ENCODE measurements at regions not wholly inside any gene's neighbourhood (a gene's known extent, or its start where the extent isn't known, plus 50 kb on each side); places are given as distances from the start of the nearest gene placed in this dataset.

DNA sequence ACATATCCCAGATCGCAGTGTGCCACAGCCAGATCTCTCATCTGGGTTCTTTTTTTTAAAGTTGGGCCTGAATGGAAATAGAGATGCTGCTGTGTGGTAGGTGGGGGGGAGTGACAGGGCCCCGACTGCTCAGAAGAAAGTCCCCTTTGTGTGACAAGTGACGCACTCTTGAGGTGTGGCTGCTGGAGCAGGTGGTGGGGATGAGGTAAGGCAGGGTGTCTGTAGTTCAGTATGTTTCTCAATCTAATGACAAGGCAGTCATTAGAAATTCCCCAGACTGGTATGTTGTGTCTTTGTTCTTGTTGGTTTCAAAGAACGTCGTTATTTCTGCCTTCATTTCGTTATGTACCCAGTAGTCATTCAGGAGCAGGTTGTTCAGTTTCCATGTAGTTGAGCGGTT, 128.8 kb upstream of the TACR1 start:
- no peak for DNase-seq (ENCODE audit: low spot score)
- H3K27ac Mint-ChIP-seq: no peak overlapping the region
- no peak overlapping the region for H3K4me3 Mint-ChIP-seq
- no peaks in the 10 kb centered on the region for H3K36me3 Mint-ChIP-seq
- H3K27me3 Mint-ChIP-seq: no peaks in the 10 kb centered on the region
- no peaks in the 10 kb centered on the region for H3K4me1 Mint-ChIP-seq (ENCODE audit: low read depth in 2 of 2)
- ATAC-seq: no peak
- H3K9me3 Mint-ChIP-seq: peaks cover 2% of the 10 kb centered on the region

DNA sequence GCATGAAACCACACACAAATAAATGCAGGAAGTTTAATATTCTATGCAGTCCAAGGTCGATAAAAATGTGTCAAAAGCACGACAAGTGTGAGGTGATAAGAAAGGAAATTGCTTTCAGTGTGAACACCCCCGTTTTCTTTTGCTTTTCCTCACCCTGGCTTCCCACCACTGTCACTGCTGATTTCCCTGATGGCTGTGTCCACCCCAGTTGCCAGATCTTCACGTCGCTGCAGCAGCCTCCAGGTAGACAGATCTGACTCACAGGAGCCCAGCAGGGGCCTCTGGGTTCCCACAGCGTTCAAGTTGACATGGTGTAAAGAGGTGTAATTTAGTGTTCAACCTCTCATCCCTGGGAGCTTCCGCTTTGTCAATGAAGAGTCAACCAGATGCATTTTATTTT, 128.0 kb upstream of the TACR1 start:
- DNase-seq (ENCODE audit: low spot score) (no peak), ATAC-seq (no peak)
- no peaks in the 10 kb centered on the region for H3K27me3 Mint-ChIP-seq
- no peak overlapping the region for H3K4me3 Mint-ChIP-seq
- H3K27ac Mint-ChIP-seq: no peak overlapping the region
- H3K9me3 Mint-ChIP-seq: peaks cover 2% of the 10 kb centered on the region
- no peaks in the 10 kb centered on the region for H3K36me3 Mint-ChIP-seq
- no peaks in the 10 kb centered on the region for H3K4me1 Mint-ChIP-seq (ENCODE audit: low read depth in 2 of 2)

DNA sequence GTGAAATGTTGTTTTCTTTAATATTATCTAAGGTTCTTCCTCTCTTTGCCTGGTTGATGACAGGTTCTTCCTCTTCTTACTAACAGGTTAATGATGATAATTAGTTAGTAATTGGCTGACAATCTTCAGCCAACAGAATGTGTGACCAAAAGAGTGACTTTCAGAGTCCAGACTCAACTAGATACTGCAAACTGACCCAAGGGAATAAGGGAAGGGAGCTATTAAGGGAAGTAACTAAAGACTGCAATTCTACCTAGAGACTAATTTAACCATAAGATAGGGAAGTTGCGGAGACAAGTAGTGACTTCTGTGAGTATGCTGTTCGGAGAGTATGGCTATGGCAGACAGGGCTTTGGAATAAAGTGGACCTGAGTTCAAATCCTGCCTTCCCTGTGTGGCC, 127.3 kb upstream of the TACR1 start:
- peaks cover 2% of the 10 kb centered on the region for H3K9me3 Mint-ChIP-seq
- no peak overlapping the region for H3K27ac Mint-ChIP-seq
- H3K36me3 Mint-ChIP-seq: no peaks in the 10 kb centered on the region
- no peaks in the 10 kb centered on the region for H3K27me3 Mint-ChIP-seq
- no peak overlapping the region for H3K4me3 Mint-ChIP-seq
- ATAC-seq (no peak), DNase-seq (ENCODE audit: low spot score) (no peak)
- no peaks in the 10 kb centered on the region for H3K4me1 Mint-ChIP-seq (ENCODE audit: low read depth in 2 of 2)

DNA sequence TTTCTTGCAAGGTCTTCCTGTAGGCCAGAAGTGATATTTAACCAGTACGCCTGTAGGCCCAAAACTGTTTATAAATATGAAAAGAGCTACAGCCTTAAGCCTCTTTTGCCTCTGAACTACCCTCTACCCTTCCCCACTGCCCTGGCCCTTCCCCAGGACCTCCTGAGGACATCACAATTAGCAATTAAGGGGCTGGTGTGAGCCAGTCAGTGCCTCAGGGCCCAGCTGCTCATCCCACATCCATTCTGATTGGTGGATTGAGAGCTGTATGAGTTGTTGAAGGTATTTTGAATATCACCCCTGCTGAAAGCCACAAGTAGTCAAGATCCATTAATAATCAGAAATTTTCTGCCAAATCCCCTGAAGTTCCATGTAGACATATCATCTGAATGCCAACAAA, 126.3 kb upstream of the TACR1 start:
- H3K27me3 Mint-ChIP-seq: no peaks in the 10 kb centered on the region
- no peaks in the 10 kb centered on the region for H3K36me3 Mint-ChIP-seq
- H3K27ac Mint-ChIP-seq: no peak overlapping the region
- H3K4me3 Mint-ChIP-seq: no peak overlapping the region
- DNase-seq (ENCODE audit: low spot score) (no peak), ATAC-seq (no peak)
- H3K9me3 Mint-ChIP-seq: peaks cover 2% of the 10 kb centered on the region
- no peaks in the 10 kb centered on the region for H3K4me1 Mint-ChIP-seq (ENCODE audit: low read depth in 2 of 2)

DNA sequence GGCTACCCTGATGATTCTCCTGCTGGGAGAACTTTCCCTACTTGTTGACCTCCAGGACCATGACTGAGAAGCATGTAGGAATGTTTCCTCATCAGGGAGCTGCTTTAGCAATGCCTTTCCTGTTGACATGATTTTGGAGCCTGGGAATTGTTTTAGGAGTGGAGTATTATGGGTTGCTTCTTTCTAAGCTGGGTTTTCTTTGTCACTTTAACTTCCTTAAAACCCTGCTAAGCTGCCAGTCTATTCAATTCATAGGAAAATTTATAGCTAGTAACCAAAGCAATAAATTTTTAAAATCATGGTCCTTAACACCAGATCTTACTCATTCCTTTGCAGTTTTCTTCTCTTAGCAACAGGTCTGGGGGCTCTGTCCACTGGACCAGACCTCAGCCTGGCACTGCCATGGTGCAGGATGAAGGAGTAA, 125.6 kb upstream of the TACR1 start:
- DNase-seq (ENCODE audit: low spot score) (no peak), ATAC-seq (no peak)
- H3K4me3 Mint-ChIP-seq: no peak overlapping the region
- H3K9me3 Mint-ChIP-seq: peaks cover 2% of the 10 kb centered on the region
- H3K27me3 Mint-ChIP-seq: no peaks in the 10 kb centered on the region
- H3K27ac Mint-ChIP-seq: no peak overlapping the region
- no peaks in the 10 kb centered on the region for H3K36me3 Mint-ChIP-seq
- no peaks in the 10 kb centered on the region for H3K4me1 Mint-ChIP-seq (ENCODE audit: low read depth in 2 of 2)

DNA sequence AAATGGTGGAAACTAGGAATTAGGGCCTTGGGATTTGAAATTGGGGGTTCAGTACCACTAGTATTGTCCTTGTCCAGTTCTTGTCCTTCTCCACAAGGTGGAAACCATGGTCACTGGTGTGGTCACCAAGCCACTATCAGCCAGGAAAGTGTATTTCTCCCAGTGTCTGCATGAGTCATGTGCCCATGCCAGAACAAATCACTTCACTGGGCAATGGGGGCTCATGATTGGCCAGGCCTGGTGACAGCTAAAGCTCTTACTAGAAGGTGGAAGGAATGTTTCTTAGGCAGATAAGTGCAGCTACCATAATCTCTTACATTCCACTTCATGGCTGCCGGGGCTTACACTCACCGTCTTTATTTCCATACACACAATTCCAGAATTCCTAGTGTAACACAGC, 124.8 kb upstream of the TACR1 start:
- H3K4me3 Mint-ChIP-seq: no peak overlapping the region
- no peaks in the 10 kb centered on the region for H3K36me3 Mint-ChIP-seq
- no peak for ATAC-seq
- H3K27me3 Mint-ChIP-seq: no peaks in the 10 kb centered on the region
- no peak for DNase-seq (ENCODE audit: low spot score)
- peaks cover 2% of the 10 kb centered on the region for H3K9me3 Mint-ChIP-seq
- no peaks in the 10 kb centered on the region for H3K4me1 Mint-ChIP-seq (ENCODE audit: low read depth in 2 of 2)
- H3K27ac Mint-ChIP-seq: no peak overlapping the region

DNA sequence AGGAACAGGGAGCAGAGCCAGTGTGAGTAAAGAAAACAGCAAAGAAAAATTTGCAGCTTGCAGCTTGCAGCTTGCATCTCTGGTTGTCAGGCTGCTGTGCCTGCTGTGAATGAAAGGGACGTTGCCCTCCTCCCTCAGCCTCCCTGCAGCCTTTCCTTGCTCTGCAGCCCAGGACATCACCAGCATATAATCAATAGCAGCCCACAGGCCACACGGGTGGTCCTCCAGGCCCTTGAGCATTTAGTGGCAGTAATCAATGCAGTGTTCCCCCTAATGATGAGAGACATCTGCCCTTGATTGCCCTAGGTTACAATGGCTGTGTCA, 122.2 kb upstream of the TACR1 start:
- Mint-ChIP-seq H3K27me3 (peaks cover 0 to 8% of the 10 kb centered on the region in 2 donors), H3K36me3 (no peaks in the 10 kb centered on the region), H3K9me3 (no peaks in the 10 kb centered on the region), H3K4me3 (no peak overlapping the region), H3K27ac (no peak overlapping the region), H3K4me1 (ENCODE audit: low read depth in 2 of 2) (no peaks in the 10 kb centered on the region)
- ATAC-seq (no peak), DNase-seq (ENCODE audit: low spot score) (no peak)

DNA sequence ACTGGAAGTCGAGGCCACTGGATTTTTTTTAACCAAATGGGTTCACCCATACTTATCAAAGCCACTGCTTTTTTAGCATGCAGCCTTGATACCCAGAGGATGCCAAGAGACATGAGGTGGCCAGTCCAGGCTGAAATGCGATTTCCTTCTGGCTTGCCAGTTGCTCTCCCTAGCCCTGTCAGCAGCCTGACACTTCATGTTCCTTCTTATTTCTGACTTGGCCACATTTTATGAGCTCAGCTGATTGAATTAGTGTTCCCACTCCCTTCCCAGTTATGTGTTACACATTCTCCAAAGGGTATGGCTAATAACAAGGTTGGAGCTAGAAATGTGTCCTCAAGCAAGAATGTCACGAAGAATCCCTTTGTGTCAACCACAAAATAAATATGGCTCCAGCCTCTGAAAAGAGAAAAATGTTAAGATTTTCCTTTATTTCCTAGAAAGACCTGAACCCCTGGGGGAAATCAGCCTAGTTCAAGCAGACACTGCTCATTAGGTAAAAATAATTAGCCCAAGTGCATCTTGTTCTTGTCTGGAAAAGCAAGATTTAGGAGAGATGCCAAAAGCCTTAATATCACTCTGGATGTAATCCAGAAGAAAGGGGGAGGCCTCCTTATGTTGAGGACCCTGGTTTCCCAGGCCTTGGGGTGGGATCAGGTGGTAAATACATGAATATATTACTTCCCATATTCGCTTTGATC, 121.7 kb upstream of the TACR1 start:
- H3K27ac Mint-ChIP-seq: no peak overlapping the region
- peaks cover 0 to 8% of the 10 kb centered on the region in 2 donors for H3K27me3 Mint-ChIP-seq
- H3K9me3 Mint-ChIP-seq: no peaks in the 10 kb centered on the region
- DNase-seq (ENCODE audit: low spot score): no peak
- no peak for ATAC-seq
- H3K4me3 Mint-ChIP-seq: no peak overlapping the region
- no peaks in the 10 kb centered on the region for H3K4me1 Mint-ChIP-seq (ENCODE audit: low read depth in 2 of 2)
- H3K36me3 Mint-ChIP-seq: no peaks in the 10 kb centered on the region

DNA sequence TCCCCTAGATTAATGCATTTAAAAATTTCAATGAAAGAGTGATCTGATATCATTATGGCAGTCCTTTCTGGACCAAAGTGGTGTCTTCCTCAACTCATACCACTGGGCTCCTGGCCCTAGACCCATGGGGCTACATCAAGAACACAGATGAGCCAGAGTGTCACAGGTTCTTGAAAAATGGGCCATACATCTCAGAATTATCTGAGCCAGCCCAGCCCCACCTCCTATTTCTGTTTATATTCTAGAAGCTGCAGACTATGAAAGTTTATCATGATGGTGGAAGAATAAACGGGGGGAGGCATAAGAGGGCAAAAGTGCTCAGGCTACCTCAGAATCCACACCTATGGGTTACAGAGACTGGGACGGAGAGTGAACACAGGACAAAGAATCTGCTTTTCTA, 120.6 kb upstream of the TACR1 start:
- Mint-ChIP-seq H3K27me3 (peaks cover 0 to 8% of the 10 kb centered on the region in 2 donors), H3K27ac (no peak overlapping the region), H3K9me3 (no peaks in the 10 kb centered on the region), H3K36me3 (no peaks in the 10 kb centered on the region), H3K4me3 (no peak overlapping the region), H3K4me1 (ENCODE audit: low read depth in 2 of 2) (no peaks in the 10 kb centered on the region)
- no peak for DNase-seq (ENCODE audit: low spot score)
- no peak for ATAC-seq

DNA sequence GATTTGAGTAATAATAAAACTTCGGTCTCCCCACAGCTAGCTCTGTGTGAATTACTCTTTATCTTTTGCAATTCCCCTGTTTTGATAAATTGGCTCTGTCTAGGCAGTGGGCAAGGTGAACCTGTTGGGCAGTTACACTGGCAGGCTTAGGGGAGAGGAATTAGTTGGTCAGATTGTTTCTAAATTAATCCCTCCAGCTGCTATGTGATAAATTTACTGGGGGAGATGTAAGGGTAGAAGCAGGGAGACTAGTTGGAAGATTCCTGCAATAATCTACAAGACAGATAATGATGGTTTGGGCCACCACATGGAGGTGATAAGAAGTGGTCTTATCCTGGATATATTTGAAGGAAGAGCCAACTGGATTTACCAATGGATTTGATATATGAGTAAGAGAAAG, 118.5 kb upstream of the TACR1 start:
- no peak overlapping the region for H3K27ac Mint-ChIP-seq
- H3K4me3 Mint-ChIP-seq: no peak overlapping the region
- H3K9me3 Mint-ChIP-seq: no peaks in the 10 kb centered on the region
- DNase-seq (ENCODE audit: low spot score) (no peak), ATAC-seq (no peak)
- no peaks in the 10 kb centered on the region for H3K36me3 Mint-ChIP-seq
- peaks cover 0 to 8% of the 10 kb centered on the region in 2 donors for H3K27me3 Mint-ChIP-seq
- no peaks in the 10 kb centered on the region for H3K4me1 Mint-ChIP-seq (ENCODE audit: low read depth in 2 of 2)

DNA sequence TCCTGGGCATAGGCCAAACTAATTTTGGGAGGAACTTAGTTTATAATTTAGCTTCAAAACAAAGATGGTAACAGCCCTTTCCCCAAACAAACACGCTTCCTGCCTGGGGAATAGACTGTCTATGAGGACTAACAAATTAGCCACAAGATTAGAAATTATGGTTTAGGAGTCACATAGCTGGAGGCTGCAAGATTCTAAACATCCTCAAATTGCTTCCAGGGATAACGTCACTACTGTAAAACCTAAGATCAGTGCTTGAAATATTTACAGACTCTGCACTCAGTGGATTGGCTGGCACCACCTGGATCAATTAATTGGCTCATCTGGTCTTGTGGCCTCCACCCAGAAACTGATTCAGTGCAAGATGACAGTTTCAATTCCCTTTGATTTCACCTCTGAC, 118.0 kb upstream of the TACR1 start:
- Mint-ChIP-seq H3K27me3 (peaks cover 0 to 8% of the 10 kb centered on the region in 2 donors), H3K4me3 (no peak overlapping the region), H3K4me1 (ENCODE audit: low read depth in 2 of 2) (no peaks in the 10 kb centered on the region), H3K36me3 (no peaks in the 10 kb centered on the region), H3K9me3 (no peaks in the 10 kb centered on the region), H3K27ac (no peak overlapping the region)
- ATAC-seq (no peak), DNase-seq (ENCODE audit: low spot score) (no peak)

DNA sequence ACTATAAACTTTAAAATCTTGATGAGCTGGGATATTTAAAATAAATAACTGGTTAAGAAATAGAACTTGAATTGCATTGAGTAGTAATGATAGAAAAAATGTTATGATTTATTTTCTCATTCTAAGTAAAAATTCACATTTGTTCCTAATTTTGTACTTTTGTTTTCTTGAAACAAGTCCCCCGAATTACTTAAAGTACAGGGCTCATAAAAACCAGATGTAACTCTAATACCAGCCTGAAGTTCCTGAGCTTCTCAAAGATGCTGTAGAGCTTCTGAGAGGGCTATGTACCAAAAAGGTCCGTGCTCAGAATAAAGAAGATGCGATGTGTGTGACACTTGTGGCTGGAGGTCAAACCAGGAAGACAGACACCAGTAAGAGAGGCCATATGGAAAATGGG, 116.1 kb upstream of the TACR1 start:
- Mint-ChIP-seq H3K4me1 (ENCODE audit: low read depth in 2 of 2) (no peaks in the 10 kb centered on the region), H3K27me3 (peaks cover 0 to 12% of the 10 kb centered on the region in 2 donors)
- ATAC-seq: no peak

DNA sequence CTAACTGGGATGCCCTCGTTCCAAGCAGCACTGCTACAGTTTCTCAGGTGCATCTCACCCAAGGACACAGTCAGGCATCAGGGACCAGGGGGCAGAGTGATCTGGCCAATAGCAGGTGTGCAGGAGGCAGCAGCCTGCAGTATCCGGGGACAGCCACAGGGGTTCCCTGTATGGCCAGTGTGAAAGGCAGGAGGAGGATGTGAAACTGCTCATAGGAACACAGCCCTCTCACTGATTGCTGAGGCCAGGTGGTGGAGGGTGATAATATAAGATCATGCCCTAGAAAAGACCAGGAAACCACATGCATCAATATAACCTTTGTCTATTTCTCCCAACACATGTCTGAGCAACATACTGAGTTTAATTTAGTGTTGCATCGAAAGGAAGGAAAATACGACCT, 112.7 kb upstream of the TACR1 start:
- no peaks in the 10 kb centered on the region for H3K36me3 Mint-ChIP-seq
- DNase-seq (ENCODE audit: low spot score): no peak
- no peak overlapping the region for H3K4me3 Mint-ChIP-seq
- H3K4me1 Mint-ChIP-seq (ENCODE audit: low read depth in 2 of 2): no peaks in the 10 kb centered on the region
- H3K27me3 Mint-ChIP-seq: peaks cover 0 to 8% of the 10 kb centered on the region in 2 donors
- ATAC-seq: no peak
- no peak overlapping the region for H3K27ac Mint-ChIP-seq
- H3K9me3 Mint-ChIP-seq: no peaks in the 10 kb centered on the region

More for the DNA sequence above, 116.1 kb upstream of the TACR1 start:
- Mint-ChIP-seq H3K27ac (no peak overlapping the region), H3K9me3 (no peaks in the 10 kb centered on the region), H3K4me3 (no peak overlapping the region), H3K36me3 (no peaks in the 10 kb centered on the region)
- no peak for DNase-seq (ENCODE audit: low spot score)

DNA sequence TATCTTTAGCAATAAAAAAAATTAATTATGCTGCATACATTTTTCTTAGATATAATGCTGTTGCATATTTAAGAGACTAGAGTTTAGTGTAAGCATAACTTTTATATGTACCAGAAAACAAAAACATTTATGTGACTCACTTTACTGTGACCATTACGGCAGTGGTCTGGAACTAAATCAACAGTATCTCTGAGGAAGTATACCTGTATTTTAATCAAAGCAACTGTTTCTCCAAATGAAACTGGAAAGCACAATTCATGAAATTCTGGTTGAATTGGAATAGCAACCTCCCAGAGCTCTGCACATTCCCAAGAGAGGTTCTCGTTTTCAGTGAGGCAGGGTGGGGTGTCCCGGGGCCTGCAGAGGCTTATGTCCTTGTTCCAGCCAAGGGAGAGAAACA, 112.2 kb upstream of the TACR1 start:
- Mint-ChIP-seq H3K36me3 (no peaks in the 10 kb centered on the region), H3K27me3 (peaks cover 0 to 8% of the 10 kb centered on the region in 2 donors), H3K4me3 (no peak overlapping the region), H3K9me3 (no peaks in the 10 kb centered on the region), H3K27ac (no peak overlapping the region), H3K4me1 (ENCODE audit: low read depth in 2 of 2) (no peaks in the 10 kb centered on the region)
- DNase-seq (ENCODE audit: low spot score): no peak
- no peak for ATAC-seq

DNA sequence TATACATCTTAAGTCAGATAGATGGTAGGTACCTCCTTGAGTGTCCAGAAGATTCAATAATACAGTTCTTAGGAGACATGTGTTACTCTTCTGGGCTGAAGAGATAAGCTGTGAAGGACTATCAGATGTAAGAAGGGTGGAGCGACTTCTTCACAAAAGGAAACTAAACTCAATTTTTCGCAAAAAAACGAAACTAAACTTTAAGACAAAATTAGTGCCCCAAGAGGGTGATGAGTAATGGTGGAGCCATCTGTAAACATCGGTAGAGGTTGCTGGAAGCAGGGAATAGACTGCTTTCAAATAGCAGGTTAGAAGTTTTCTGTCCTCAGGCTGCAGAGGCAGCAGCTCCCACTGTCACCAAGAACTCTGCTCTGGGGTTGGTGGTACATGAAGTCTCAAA, 111.6 kb upstream of the TACR1 start:
- peaks cover 0 to 8% of the 10 kb centered on the region in 2 donors for H3K27me3 Mint-ChIP-seq
- H3K4me1 Mint-ChIP-seq (ENCODE audit: low read depth in 2 of 2): no peaks in the 10 kb centered on the region
- no peak overlapping the region for H3K4me3 Mint-ChIP-seq
- H3K9me3 Mint-ChIP-seq: no peaks in the 10 kb centered on the region
- DNase-seq (ENCODE audit: low spot score): no peak
- no peaks in the 10 kb centered on the region for H3K36me3 Mint-ChIP-seq
- ATAC-seq: no peak
- H3K27ac Mint-ChIP-seq: no peak overlapping the region

Measured in natural killer cell treated with Interleukin-12 subunit alpha and Interleukin-12 subunit beta and Interleukin-15 and Interleukin-18, amount 100 ng/mL, for 72 hours (primary cell).